AG10803 (cell line): ENCODE measurements at regions not wholly inside any gene's neighbourhood (a gene's known extent, or its start where the extent isn't known, plus 50 kb on each side); places are given as distances from the start of the nearest gene placed in this dataset.

Experiments
- DNase-seq: peaks from one replicate; pipeline ENCODE4 v3.0.0; 2010; ENCODE audit warnings: low read depth
- H3K4me3 ChIP-seq: 2 replicates; pipeline ENCODE4 v1.5.1; 2011; ENCODE audit warnings: mild to moderate bottlenecking, low read length, control low read depth
- CTCF ChIP-seq: conservative IDR thresholded peaks from 2 replicates; pipeline ENCODE4 v1.5.1; 2011; ENCODE audit warnings: mild to moderate bottlenecking, low read length, control low read depth, inconsistent platforms

GRCh38 chr4:114072781-114073180 lies 93.3 kb upstream of the ARSJ start:
- no peak overlapping the region for H3K4me3 ChIP-seq
- TF ChIP-seq CTCF: no peak
- no peak for DNase-seq

GRCh38 chr4:114076899-114077570 lies 97.6 kb upstream of the ARSJ start:
- no peak for DNase-seq

GRCh38 chr4:114077610-114078009 lies 98.2 kb upstream of the ARSJ start:
- no peak overlapping the region for H3K4me3 ChIP-seq
- TF ChIP-seq CTCF: no peak
- DNase-seq: peak; percentile 91

More at GRCh38 chr4:114076899-114077570, 97.6 kb upstream of the ARSJ start:
- TF ChIP-seq CTCF: no peak
- no peak overlapping the region for H3K4me3 ChIP-seq

- peak; percentile 83 for DNase-seq
- no peak overlapping the region for H3K4me3 ChIP-seq
- no peak for TF ChIP-seq CTCF
Measured at GRCh38 chr4:114078636-114079035, 99.2 kb upstream of the ARSJ start.

- no peak overlapping the region for H3K4me3 ChIP-seq
- DNase-seq: no peak
- no peak for TF ChIP-seq CTCF
Measured at GRCh38 chr4:114081783-114082182, 102.3 kb upstream of the ARSJ start.

- peak; percentile 69 for DNase-seq
- no peak overlapping the region for H3K4me3 ChIP-seq
- no peak for TF ChIP-seq CTCF
Measured at GRCh38 chr4:114082348-114082747, 102.9 kb upstream of the ARSJ start.

- no peak for DNase-seq
- TF ChIP-seq CTCF: no peak
- no peak overlapping the region for H3K4me3 ChIP-seq
Measured at GRCh38 chr4:114085611-114086345, 106.3 kb upstream of the ARSJ start.
